ENCODE measurements at regions not wholly inside any gene's neighbourhood (a gene's known extent, or its start where the extent isn't known, plus 50 kb on each side); places are given as distances from the start of the nearest gene placed in this dataset.

DNA sequence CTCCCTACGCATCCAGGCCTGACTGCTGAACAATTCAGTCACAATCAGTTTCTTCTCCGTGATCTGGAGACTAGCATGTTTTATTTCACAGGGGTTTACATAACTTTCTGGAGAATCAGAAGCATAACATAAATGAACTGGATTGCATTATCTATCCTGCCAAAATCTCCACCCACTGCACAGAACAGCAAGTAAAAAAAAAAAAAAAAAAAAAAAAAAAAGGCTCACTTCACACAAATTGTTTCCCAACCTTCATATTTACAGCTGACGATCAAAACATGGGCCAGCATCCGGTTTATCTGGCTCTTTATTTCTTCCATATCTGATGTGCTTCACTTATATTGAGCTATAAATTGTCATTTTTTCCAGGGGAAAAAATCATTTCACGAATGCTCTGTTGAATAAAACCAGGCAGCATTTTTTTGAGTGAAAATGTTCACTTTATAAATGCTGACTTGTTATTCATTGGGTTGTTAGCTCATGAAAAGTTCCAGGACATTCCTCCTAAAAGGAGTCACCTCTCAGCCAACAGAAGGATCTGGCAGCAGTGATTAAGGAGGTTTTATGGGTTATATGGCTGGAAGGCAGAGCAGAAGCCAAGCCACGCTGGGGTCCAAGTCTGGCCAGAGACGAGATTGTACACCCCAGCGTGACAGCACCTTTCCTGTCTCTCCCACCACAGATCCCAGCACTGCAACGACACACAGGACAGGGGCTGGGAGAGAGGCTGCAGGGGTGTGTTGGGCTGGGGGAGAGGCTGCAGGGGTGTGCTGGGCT is 51.2 kb upstream of the GLI2 start:
- no peaks in the 10 kb centered on the region for H3K36me3 Mint-ChIP-seq (ENCODE audit: low read depth)
- no peak overlapping the region for H3K4me3 Mint-ChIP-seq
- H3K4me1 Mint-ChIP-seq, result no peaks in the 10 kb centered on the region
- TF ChIP-seq, protein P1, sequence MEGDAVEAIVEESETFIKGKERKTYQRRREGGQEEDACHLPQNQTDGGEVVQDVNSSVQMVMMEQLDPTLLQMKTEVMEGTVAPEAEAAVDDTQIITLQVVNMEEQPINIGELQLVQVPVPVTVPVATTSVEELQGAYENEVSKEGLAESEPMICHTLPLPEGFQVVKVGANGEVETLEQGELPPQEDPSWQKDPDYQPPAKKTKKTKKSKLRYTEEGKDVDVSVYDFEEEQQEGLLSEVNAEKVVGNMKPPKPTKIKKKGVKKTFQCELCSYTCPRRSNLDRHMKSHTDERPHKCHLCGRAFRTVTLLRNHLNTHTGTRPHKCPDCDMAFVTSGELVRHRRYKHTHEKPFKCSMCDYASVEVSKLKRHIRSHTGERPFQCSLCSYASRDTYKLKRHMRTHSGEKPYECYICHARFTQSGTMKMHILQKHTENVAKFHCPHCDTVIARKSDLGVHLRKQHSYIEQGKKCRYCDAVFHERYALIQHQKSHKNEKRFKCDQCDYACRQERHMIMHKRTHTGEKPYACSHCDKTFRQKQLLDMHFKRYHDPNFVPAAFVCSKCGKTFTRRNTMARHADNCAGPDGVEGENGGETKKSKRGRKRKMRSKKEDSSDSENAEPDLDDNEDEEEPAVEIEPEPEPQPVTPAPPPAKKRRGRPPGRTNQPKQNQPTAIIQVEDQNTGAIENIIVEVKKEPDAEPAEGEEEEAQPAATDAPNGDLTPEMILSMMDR (conservative IDR thresholded peaks at IDR 0.05), result no peak
- no peak for DNase-seq (ENCODE audit: low read depth, low spot score)
- H3K27ac Mint-ChIP-seq (ENCODE audit: unreplicated experiment), result no peak overlapping the region
- H3K9me3 Mint-ChIP-seq, result no peaks in the 10 kb centered on the region
- peaks cover 14% of the 10 kb centered on the region for H3K27me3 Mint-ChIP-seq (ENCODE audit: low read depth)

DNA sequence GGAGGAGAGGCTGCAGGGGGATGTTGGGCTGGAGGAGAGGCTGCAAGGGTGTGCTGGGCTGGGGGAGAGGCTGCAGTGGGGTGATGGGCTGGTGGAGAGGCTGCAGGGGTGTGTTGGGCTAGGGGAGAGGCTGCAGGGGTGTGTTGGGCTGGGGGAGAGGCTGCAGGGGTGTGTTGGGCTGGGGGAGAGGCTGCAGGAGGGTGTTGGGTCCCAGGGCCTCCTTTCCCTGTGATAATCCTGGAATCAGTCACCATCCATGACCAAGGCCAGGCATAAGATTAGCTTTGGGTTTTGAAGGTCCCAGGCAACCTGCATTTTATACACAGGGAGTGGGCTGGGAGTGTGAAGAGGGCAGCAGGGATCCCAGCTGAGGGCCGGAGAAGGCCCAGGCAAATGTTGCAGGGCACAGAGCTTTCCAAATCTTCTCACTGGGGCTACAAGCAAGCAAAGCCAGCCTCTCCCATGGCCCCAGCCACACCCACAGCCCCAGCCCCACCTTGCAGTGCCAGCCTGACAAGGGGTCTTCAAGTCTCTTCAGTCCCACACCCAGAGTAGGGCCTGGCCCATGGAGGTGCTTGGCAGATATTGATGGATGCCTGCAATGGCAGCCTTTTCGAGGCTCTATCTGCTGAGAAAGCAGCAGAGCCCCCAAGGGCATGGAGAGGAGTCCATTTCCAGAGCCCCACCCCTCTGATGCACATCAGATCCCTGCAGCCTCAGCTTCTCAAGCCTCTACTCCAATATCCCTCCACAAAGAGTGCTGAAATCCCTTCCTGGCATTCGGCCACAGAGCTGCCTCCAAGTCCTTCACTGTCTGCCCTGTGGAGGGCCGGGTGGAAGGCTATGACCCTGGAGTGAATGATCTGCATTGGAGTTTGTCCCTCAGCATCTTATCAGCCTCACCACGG is 50.3 kb upstream of the GLI2 start:
- Mint-ChIP-seq H3K9me3 (no peaks in the 10 kb centered on the region), H3K27me3 (ENCODE audit: low read depth) (peaks cover 18% of the 10 kb centered on the region), H3K27ac (ENCODE audit: unreplicated experiment) (no peak overlapping the region), H3K4me3 (no peak overlapping the region), H3K4me1 (no peaks in the 10 kb centered on the region), H3K36me3 (ENCODE audit: low read depth) (no peaks in the 10 kb centered on the region)
- TF ChIP-seq, protein P1 (conservative IDR thresholded peaks at IDR 0.05), result no peak
- DNase-seq (ENCODE audit: low read depth, low spot score), result no peak

Measured in neural crest cell (in vitro differentiated cells).